NB4 (cell line): ENCODE measurements at regions not wholly inside any gene's neighbourhood (a gene's known extent, or its start where the extent isn't known, plus 50 kb on each side); places are given as distances from the start of the nearest gene placed in this dataset.

ENCODE experiments used
- DNase-seq: peaks from one replicate; pipeline ENCODE4 v3.0.0; 2010; ENCODE audit warnings: low read depth
- H3K4me3 ChIP-seq: one replicate; pipeline ENCODE4 v1.5.1; 2011; ENCODE audit warnings: mild to moderate bottlenecking, low read depth, low read length, moderate library complexity
- MYC ChIP-seq: IDR thresholded peaks from 2 replicates; pipeline ENCODE4 v1.6.1; 2011; ENCODE audit warnings: low read depth, low read length
- POLR2A ChIP-seq: IDR thresholded peaks from 2 replicates; pipeline ENCODE4 v1.6.1; 2011; ENCODE audit warnings: mild to moderate bottlenecking; ENCODE audit not compliant: insufficient read length; ENCODE audit errors: extremely low read depth
- TF ChIP-seq, protein P1 (sequence below): IDR thresholded peaks from 2 replicates; pipeline ENCODE4 v1.6.1; 2011; ENCODE audit warnings: low read depth, low read length
- TF ChIP-seq, protein P2 (sequence below): IDR thresholded peaks from one replicate; pipeline ENCODE4 v1.5.1; 2012; ENCODE audit warnings: low read depth, low read length

DNA sequence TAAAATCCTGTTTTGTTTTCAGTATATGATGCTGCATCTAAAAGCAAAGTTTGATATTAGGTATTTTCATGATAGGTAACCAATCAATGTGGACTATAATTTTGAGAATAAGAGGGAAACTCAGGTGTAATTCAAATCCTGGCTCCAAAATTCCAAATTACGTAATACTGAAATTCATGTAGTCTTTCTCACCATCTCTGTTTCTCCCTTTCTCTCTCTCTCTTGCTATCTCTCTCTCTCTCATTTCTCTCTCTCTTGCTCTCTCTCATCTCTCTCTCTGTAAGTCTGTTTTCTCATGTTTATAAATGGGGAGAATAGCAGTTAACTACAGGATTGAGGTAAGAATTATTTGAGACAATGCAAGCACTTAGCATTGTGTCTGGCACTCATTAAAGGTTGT, 401.1 kb upstream of the TLE4 start:
- TF ChIP-seq, protein P1, sequence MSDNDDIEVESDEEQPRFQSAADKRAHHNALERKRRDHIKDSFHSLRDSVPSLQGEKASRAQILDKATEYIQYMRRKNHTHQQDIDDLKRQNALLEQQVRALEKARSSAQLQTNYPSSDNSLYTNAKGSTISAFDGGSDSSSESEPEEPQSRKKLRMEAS, result no peak
- no peak overlapping the region for H3K4me3 ChIP-seq
- DNase-seq, result no peak

DNA sequence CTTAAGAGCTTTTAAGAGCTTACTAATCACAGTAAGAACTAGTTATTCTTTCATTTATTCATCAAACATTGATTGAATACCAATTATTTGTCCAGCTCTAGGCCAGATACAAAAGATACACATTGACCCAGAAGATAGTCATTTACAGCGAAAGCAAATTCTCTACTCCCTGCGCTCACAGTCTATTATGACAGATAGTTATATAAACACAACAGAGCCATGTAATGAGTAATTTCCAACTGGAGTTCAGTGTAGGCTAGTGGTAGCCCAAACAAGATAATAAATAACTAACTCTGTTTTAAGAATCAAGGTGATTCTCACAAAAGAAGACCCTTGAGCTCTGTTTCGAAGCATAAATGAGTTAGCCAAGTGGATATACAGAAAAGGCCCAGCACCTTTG, 397.8 kb upstream of the TLE4 start:
- no peak for DNase-seq
- H3K4me3 ChIP-seq, result no peak overlapping the region
- TF ChIP-seq, protein P2, sequence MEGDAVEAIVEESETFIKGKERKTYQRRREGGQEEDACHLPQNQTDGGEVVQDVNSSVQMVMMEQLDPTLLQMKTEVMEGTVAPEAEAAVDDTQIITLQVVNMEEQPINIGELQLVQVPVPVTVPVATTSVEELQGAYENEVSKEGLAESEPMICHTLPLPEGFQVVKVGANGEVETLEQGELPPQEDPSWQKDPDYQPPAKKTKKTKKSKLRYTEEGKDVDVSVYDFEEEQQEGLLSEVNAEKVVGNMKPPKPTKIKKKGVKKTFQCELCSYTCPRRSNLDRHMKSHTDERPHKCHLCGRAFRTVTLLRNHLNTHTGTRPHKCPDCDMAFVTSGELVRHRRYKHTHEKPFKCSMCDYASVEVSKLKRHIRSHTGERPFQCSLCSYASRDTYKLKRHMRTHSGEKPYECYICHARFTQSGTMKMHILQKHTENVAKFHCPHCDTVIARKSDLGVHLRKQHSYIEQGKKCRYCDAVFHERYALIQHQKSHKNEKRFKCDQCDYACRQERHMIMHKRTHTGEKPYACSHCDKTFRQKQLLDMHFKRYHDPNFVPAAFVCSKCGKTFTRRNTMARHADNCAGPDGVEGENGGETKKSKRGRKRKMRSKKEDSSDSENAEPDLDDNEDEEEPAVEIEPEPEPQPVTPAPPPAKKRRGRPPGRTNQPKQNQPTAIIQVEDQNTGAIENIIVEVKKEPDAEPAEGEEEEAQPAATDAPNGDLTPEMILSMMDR, result no peak
- no peak for TF ChIP-seq POLR2A
- no peak for TF ChIP-seq MYC
- TF ChIP-seq, protein P1, result no peak

DNA sequence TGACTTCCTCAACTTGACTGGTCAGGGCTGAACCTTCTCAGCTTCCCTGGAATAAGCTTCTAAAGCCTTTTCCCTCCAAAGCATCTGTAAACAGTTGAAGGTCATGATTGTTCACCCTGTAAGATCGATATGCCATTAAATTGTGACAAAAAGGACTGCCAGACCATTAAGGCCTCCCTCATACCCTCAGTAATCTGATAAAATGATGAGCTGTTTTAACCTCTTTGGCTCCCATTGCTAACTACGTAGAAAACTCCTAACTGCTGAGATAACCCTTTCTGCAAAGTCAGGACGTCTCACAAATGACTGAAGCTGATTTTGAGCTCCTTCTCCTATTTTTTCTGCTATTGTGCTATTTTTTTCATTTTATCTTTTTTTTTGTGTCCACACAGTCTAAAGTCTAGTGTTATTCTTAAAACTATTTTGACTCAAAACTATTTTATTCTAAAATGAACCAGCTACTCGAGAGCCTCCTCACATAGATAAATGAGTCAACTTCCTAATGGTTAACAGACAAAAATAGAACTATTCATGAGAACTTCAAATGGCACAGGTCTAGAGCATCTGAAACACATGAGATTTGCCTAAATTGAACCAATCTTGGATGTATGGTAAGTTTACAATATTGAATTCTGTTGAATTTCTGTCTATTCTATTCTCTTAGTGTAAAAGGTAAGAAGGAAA, 395.6 kb upstream of the TLE4 start:
- TF ChIP-seq MYC (no peak), POLR2A (no peak)
- TF ChIP-seq, protein P1, result no peak
- TF ChIP-seq, protein P2, result no peak
- no peak overlapping the region for H3K4me3 ChIP-seq
- no peak for DNase-seq

DNA sequence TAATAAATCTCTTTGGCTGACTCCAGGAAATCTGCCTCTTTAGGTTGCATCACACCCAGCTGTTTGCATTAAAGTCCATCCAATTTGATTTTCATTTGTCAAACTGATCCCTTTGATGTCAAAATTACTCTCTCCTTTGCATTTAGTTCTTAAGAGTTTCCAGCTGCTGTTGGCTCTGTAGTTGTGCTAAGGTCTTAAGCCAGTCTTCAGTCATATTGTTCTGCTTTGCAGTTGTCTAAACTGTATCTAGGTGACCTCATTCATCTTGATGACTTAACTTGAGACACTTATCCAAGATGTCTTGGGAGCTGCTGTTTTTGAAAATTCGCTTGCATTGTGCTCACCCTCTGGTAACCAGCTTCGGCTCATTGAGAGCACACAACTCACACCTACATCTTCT, 386.9 kb upstream of the TLE4 start:
- TF ChIP-seq, protein P2, result no peak
- TF ChIP-seq MYC (no peak), POLR2A (no peak)
- TF ChIP-seq, protein P1, result no peak
- no peak overlapping the region for H3K4me3 ChIP-seq
- DNase-seq, result no peak

DNA sequence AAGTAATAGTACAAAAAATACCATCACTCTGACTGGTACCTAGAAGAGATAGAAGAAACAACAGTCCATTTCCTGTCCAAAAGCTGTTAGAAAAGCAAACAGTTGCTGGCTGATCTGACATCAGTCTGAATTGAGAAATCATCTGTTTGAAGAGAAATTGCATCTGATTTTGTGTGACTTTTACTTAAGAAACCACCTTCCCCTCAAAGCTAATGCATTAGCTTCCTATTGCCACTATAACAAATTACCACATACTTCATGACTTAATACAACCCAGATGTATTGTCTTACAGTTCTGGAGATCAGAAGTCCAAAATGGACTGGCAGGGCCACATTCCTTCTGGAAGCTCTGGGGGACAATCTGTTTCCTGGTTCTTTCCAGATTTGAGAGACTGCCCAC, 385.9 kb upstream of the TLE4 start:
- no peak for TF ChIP-seq POLR2A
- TF ChIP-seq, protein P2, result no peak
- TF ChIP-seq, protein P1, result no peak
- TF ChIP-seq MYC, result no peak
- no peak for DNase-seq
- H3K4me3 ChIP-seq, result no peak overlapping the region

DNA sequence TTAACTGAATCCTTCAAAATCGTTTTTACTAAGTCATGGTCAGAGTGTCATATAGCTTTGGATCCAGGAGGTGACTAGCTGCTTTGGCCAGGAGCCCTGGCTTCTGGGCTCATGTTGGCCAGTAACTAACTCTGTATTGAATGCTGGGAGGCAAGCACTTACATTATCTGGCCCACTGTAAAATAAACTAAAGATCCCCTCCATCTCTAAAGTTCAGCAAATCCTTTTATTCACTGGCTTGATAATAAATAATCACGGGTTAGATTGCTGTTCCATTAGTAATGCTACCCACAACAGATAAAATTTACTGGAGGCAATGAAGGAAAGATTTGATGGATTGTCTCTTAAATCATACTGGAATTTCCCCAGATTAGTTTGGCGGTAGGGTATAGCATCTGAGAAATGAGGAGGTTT, 382.2 kb upstream of the TLE4 start:
- TF ChIP-seq, protein P1, result no peak
- TF ChIP-seq POLR2A (no peak), MYC (no peak)
- TF ChIP-seq, protein P2, result no peak
- DNase-seq, result no peak
- H3K4me3 ChIP-seq, result no peak overlapping the region
